AG20443 (cell line): ENCODE measurements at regions not wholly inside any gene's neighbourhood (a gene's known extent, or its start where the extent isn't known, plus 50 kb on each side); places are given as distances from the start of the nearest gene placed in this dataset.

Experiments
- DNase-seq: peaks from one replicate; pipeline ENCODE4 v3.0.0; 2012; ENCODE audit warnings: low spot score, mixed read lengths

DNA sequence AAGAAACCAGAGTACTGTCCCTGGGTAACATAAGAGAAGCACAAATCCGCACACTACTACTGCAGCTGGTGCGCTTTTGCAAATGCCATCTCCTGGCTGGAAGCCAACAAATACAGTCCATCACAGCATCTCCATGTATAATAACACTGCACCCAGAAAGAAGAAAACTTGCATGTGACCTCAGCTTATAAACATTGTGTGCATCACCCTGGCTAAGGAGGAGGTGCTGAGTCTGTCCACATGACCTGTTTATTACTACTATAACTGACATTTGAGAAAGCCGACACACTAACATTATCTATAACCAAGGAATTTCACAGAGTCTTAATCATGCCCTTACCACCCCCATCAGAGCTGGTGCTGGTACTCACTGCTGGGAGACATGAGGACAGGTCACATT is 516.8 kb downstream of the CFAP47 start:
- no peak for DNase-seq

DNA sequence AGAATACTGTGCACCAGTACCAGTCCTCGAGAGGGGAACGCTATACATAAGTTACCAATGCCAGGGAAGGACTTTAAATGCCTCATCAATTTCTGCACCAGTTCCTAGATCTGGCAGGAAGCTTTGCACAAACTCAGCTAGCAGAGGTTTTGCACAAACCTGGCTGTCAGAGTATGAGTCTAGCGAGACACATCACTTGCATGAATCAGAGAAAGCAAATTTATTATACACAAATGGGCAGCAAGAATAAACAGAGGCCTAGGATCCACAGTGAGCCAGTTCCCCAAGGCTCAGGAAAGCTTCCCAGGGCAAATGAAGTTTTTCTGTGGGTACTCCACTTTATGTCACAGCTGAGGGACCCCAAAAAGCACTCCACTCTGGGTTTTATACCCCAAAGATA is 523.5 kb downstream of the CFAP47 start:
- DNase-seq: no peak

DNA sequence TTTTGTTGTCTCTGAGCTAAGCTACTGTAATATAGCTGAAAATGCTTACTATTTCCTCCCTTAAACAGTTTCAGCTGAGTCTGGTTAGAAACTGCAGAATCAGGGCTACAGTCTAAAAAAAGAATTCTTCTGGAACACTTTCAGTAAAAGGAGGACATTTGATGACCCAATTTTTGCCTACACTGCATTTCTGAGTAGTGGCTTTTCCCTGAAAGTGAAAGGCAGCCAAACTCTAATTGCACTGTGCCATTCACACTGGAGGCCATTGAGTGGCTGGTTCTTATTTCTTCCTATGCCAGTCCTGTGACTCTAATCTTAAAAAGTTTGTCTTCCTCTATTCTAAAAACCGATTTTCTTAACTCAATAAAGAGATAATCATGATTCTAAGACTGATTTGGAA is 526.0 kb downstream of the CFAP47 start:
- DNase-seq: no peak

GRCh38 chrX:36462142-36462541 is 542.6 kb downstream of the CFAP47 start:
- no peak for DNase-seq

- DNase-seq: no peak
Observed at GRCh38 chrX:36480441-36480990, 527.6 kb upstream of the FAM47C start.

DNA sequence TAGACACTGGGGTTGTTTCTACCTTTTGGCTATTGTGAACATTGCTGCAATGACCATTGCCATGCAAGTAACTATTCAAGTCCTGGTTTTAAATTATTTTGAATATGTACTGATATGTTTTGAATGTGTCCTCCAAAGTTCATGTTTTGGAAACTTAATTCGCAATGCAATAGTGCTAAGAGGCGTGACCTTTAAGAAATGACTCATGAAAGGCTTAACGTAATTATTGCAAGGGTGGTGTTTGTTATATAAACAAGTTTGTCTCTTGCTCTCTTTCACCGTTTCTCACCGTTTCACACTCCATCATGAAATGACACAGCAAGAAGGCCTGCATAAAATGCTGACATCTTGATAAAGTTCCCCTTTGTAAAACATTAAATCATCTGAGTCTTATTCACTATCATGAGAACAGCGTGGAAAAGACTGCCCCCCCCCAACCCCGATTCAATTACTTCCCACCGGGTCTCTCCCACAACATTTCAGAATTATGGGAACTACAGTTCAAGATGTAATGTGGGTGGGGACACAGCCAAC is 506.9 kb upstream of the FAM47C start:
- DNase-seq: no peak

GRCh38 chrX:36504625-36505024 is 503.5 kb upstream of the FAM47C start:
- DNase-seq: no peak

GRCh38 chrX:36508042-36508441 is 500.1 kb upstream of the FAM47C start:
- no peak for DNase-seq

- no peak for DNase-seq
Observed at GRCh38 chrX:36510736-36511135, 497.4 kb upstream of the FAM47C start.

- no peak for DNase-seq
Observed at GRCh38 chrX:36528661-36529060, 479.5 kb upstream of the FAM47C start.

GRCh38 chrX:36534900-36535299 is 473.3 kb upstream of the FAM47C start:
- DNase-seq: no peak

- no peak for DNase-seq
Observed at GRCh38 chrX:36543499-36543898, 464.7 kb upstream of the FAM47C start.

DNA sequence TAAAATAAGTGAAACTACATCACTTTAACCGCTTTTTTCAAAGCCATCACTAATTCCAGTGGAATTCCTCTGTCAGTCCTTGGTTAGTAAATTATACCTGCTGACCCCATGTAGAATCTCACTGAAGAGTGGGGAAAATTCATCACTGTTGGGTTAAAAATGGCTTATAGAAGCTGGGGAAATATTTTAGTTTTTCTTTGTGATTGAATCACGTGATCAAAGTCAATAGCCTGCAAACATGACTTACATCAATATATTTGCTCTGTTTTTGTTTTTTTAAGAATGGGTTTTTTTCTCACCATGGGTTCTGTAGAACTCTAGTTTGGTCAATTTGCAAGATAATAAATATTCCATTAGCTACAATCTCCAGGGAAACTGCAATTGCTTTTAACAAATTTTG is 445.2 kb upstream of the FAM47C start:
- no peak for DNase-seq

DNA sequence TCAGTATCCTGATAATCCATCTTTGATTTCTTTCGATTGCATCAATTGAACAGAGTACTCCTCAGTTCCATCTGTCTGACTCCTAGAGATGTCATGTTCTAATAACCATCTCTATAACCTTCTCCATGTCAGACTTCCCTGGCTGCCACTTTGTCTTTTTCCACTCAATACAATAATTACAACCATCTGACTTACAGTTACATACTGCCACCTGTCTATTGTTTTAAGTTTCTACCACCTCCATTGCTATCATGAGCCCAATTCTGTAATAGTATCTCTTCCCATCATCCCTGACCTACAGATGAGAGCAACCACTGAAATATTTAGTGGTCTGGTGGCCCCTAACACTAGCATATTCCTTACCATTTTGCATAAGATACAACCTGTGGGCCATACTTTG is 439.2 kb upstream of the FAM47C start:
- no peak for DNase-seq

DNA sequence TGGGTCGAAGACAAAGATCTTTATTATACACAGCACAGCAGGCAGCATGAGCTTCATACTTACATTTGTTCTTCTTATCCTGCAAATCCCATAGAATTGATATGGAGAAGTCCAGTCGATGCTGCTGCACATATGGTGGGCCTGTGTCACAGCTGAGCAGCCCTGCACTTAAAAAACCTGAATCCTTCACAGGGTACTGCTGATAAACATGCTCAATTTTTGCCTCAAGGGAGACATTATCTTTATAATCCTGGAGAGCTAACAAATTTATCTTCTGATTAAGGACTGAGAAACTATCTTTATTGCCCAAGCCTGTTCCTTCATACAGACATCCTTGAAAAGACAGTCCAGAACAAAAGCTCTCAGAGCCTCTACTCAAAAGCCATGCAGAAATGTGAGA is 434.4 kb upstream of the FAM47C start:
- DNase-seq: no peak

DNA sequence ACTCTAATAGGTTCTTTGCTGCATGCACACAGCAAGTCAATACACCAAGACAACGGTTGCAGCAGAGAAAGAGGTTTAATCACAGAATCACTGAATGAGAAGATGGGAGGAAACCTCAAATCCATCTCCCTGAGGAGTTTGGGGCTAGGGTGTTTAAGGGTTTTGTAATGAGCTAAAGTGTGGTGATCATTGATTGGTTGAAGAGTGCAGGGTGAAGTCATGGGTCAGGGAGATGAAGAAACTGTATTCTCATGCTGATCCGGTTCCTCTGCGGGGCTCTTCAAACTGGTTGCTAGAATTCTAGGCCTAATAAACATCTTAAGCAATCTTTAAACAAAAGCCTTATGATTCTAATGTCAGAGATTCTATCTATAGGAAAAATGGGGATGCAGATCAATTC is 432.5 kb upstream of the FAM47C start:
- DNase-seq: no peak

- DNase-seq: no peak
Observed at GRCh38 chrX:36577006-36577405, 431.2 kb upstream of the FAM47C start.

DNA sequence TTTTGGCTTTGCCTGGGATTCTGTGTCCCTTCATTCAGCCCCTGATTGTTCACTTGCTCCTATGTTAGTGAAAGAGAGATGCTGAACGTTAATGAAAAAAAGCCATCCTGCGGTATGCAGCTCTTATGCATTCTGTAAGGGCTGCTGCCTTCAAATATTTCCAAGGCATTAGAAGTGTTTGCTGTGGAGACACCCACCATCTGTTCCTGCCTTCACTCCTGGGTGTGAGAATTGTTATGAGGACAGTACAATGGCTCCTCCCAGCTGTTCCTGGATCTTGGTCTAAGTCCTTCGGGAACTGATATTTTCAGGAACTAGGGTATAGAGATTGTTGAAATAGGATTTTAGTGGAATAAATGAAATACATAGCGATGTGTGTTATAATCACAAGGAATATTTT is 427.1 kb upstream of the FAM47C start:
- no peak for DNase-seq

DNA sequence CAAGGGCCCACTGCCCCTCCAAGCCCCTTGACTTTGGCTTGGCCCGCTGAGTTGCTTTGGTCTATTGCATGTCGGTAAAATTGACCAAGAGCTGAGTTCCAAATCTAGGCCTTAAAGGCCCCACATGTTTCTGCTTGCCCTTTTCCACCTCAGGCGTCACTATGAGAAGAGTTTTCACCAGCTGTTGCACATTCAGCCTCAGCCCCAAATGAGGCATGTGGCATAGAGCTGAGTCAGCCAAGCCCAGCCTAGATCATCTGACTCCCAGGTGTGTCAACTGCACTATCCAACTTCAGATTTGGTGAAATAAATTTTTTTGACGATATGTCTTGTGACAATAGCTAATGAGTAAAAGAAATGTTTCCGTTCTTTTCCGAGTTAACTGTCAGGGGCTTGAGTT is 424.5 kb upstream of the FAM47C start:
- no peak for DNase-seq

DNA sequence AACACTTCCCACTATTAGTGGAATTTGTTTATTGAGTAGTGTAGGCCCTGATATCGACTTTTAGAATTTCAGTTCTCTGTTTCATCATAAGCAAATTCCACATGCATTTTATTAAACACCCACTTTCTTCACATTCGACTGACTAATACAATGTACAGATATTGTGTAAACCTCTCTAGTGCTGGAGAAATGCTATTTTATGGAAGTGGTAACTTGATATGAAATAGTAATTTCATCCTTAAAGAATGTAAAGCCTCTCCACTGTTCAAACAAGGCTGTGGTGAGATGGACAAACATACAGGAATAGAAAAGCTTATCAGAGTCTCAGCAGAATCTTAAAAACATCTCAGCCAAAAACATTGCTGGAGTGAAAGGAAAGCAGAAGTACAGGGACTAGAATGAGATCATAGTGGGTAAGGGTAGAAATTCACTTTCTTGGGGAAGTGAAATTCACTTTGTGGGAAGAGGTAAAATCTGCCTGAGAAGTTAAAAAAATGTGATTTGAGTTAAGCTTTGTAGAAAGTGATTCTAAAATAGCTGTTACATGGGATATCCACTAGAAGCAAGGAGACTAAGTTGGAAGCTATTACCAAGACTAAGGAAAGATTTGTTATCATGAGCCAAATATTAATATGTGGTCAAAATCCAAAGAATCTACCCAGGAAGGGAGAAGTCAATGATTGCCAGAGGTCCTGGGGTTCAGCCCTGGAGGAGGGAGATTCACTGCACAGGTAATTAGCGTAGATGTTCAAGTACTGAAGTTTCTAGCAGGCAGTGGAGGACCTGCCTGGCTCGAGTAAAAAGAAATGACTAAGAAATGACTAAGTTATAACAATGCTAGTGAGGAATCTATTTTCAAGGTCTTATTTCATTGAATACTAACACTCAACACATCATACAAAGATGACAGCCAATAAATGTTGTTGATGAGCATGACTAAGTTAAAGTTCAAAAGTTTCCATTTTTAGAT is 398.3 kb upstream of the FAM47C start:
- DNase-seq: no peak

- DNase-seq: no peak
Observed at GRCh38 chrX:36626898-36627297, 381.3 kb upstream of the FAM47C start.

DNA sequence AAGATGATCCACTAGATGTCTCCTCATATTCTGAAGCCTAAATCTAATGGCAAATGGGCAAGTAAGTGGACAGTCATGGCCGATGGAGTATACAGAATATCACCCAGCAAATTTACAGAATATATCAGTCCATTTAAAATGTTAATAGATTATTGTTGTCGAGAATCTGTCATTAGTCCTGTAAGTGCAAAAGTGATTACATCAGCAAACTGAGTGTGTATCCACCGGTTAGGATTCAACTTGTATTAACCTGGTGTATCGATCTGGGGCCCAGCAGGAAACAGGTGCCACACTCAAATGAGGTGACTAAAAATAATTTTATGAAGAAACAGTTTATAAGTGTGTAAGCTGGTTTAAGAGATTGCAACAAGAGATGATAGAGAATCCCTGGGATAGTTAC is 367.9 kb upstream of the FAM47C start:
- DNase-seq: no peak

DNA sequence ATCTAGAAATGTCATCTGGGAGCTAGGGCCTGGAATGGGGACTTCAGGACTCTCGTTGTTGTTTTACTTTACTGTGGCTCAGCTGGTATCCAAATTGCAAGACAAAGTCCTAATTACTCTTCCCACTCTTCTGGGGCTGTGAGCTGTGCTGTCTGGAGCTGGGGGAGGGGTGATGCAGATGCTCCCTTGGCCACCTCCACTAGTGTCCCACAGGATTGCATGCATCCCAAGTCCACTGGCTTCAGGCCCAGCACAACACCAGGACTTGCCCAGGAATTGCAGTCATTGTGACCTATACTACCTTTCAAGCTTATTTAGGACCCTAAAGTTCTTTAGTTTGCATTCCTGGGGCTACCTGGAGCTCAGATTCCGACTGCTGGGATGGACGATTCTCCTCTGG is 366.1 kb upstream of the FAM47C start:
- no peak for DNase-seq

GRCh38 chrX:36650622-36651021 is 357.5 kb upstream of the FAM47C start:
- DNase-seq: no peak
